ENCODE measurements at regions not wholly inside any gene's neighbourhood (a gene's known extent, or its start where the extent isn't known, plus 50 kb on each side); places are given as distances from the start of the nearest gene placed in this dataset.

DNA sequence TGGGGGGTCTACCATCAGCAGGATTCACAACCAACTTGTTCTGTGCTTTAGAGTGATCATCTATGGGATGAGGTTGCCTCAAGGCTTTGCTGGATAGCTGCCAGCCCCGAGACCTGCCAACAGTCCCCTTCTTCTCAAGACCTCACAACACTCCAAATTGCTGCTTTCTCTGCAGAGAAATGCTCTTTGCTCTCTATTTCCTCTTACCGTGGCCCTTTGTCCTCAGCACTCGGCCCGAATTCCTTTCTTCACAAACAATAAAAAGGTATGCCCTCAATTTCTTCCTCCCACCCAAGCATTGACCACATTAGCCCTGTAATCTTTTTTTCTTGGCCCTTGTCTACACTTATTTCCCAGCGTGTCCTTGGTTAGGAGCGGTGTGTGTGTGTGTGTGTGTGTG lies 147.4 kb upstream of the SNX19 start:
- H3K27me3 ChIP-seq (ENCODE audit: insufficient read depth, low read length), result no peaks in the 10 kb centered on the region
- no peaks in the 10 kb centered on the region for H3K9me3 ChIP-seq (ENCODE audit: insufficient read depth, low read depth, low read length)
- no peak for DNase-seq
- no peak overlapping the region for H3K18ac ChIP-seq (ENCODE audit: low read length)
- H2BK120ac ChIP-seq (ENCODE audit: insufficient read depth, low read length, poor library complexity), result no peak overlapping the region
- H3K4me2 ChIP-seq (ENCODE audit: low read length), result no peak overlapping the region
- H2BK12ac ChIP-seq (ENCODE audit: low read length), result no peak overlapping the region
- no peaks in the 10 kb centered on the region for H3K79me1 ChIP-seq (ENCODE audit: low read length)
- H4K91ac ChIP-seq (ENCODE audit: low read depth, low read length), result no peak overlapping the region
- H3K14ac ChIP-seq (ENCODE audit: low read length), result no peak overlapping the region
- no peak overlapping the region for H3K9ac ChIP-seq (ENCODE audit: low read length)
- H3K79me2 ChIP-seq (ENCODE audit: control insufficient read depth, insufficient read depth, low read length, poor library complexity), result no peaks in the 10 kb centered on the region
- H3K4me1 ChIP-seq (ENCODE audit: control insufficient read depth in 1 of 2, insufficient read depth in 2 of 2, low read length in 2 of 2), result no peaks in the 10 kb centered on the region
- no peak overlapping the region for H3K27ac ChIP-seq (ENCODE audit: low read depth, low read length)
- no peak overlapping the region for H4K8ac ChIP-seq (ENCODE audit: low read depth, low read length)
- WGBS (ENCODE audit: extremely low coverage, insufficient coverage, insufficient read length), result no CpG with 5 or more reads among the region's 6 CpGs
- H3K36me3 ChIP-seq (ENCODE audit: control insufficient read depth in 1 of 2, insufficient read depth in 2 of 2, low read length in 2 of 2), result no peaks in the 10 kb centered on the region
- no peak overlapping the region for H4K12ac ChIP-seq (ENCODE audit: low read depth, low read length)
- no peak overlapping the region for H3K4ac ChIP-seq (ENCODE audit: low read depth, low read length)
- no peak overlapping the region for H2AK5ac ChIP-seq (ENCODE audit: low read length)
- H3K4me3 ChIP-seq (ENCODE audit: low read depth, low read length), result no peak overlapping the region
- H2BK5ac ChIP-seq (ENCODE audit: low read depth, low read length, poor library complexity), result no peak overlapping the region
- H3K23ac ChIP-seq (ENCODE audit: low read length), result no peak overlapping the region
- H2AFZ ChIP-seq (ENCODE audit: insufficient read depth, low read length, poor library complexity), result no peak overlapping the region

DNA sequence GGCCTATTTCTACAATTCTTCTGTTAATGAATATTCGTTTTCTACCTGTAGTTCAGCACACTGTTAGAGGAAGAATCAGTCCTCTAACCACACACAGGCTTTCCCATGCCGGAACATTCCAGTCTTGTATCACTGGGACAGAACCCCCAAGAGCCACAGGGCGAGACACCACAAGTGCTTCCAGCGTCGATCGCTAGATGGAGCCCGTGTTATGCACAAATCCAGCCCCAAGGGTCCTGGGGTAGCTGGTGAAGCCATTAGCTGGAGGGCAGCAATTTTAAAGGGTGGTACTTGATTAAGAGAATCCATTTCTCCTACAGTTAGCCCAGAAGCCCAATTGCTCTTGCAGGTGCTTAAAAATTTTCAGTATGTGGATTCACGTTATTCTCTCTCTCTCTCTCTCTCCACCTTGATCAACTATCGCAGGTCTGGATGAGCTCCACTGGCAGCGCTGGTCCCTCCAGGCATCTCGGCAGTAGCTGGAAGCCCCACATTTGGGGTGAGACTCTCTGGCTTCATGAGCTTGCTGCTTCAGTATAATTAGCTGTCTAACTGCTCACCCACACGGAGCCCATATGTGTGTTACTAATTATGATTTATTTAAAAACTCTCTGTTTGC lies 148.2 kb upstream of the SNX19 start:
- Histone ChIP-seq H2AK5ac (ENCODE audit: low read length) (no peak overlapping the region), H2BK12ac (ENCODE audit: low read length) (no peak overlapping the region), H3K4me3 (ENCODE audit: low read depth, low read length) (no peak overlapping the region), H3K4me1 (ENCODE audit: control insufficient read depth in 1 of 2, insufficient read depth in 2 of 2, low read length in 2 of 2) (no peaks in the 10 kb centered on the region), H3K36me3 (ENCODE audit: control insufficient read depth in 1 of 2, insufficient read depth in 2 of 2, low read length in 2 of 2) (no peaks in the 10 kb centered on the region), H4K91ac (ENCODE audit: low read depth, low read length) (no peak overlapping the region), H4K8ac (ENCODE audit: low read depth, low read length) (no peak overlapping the region), H3K79me2 (ENCODE audit: control insufficient read depth, insufficient read depth, low read length, poor library complexity) (no peaks in the 10 kb centered on the region), H3K9ac (ENCODE audit: low read length) (no peak overlapping the region), H2AFZ (ENCODE audit: insufficient read depth, low read length, poor library complexity) (no peak overlapping the region), H3K79me1 (ENCODE audit: low read length) (no peaks in the 10 kb centered on the region), H3K9me3 (ENCODE audit: insufficient read depth, low read depth, low read length) (peaks cover 1% of the 10 kb centered on the region), H3K14ac (ENCODE audit: low read length) (no peak overlapping the region), H3K4me2 (ENCODE audit: low read length) (no peak overlapping the region), H3K23ac (ENCODE audit: low read length) (no peak overlapping the region), H3K27ac (ENCODE audit: low read depth, low read length) (no peak overlapping the region), H2BK5ac (ENCODE audit: low read depth, low read length, poor library complexity) (no peak overlapping the region), H4K12ac (ENCODE audit: low read depth, low read length) (no peak overlapping the region), H3K4ac (ENCODE audit: low read depth, low read length) (no peak overlapping the region), H3K18ac (ENCODE audit: low read length) (no peak overlapping the region), H3K27me3 (ENCODE audit: insufficient read depth, low read length) (no peaks in the 10 kb centered on the region), H2BK120ac (ENCODE audit: insufficient read depth, low read length, poor library complexity) (no peak overlapping the region)
- WGBS (ENCODE audit: extremely low coverage, insufficient coverage, insufficient read length), result no CpG with 5 or more reads among the region's 12 CpGs
- DNase-seq, result peak; percentile 33 to 69

DNA sequence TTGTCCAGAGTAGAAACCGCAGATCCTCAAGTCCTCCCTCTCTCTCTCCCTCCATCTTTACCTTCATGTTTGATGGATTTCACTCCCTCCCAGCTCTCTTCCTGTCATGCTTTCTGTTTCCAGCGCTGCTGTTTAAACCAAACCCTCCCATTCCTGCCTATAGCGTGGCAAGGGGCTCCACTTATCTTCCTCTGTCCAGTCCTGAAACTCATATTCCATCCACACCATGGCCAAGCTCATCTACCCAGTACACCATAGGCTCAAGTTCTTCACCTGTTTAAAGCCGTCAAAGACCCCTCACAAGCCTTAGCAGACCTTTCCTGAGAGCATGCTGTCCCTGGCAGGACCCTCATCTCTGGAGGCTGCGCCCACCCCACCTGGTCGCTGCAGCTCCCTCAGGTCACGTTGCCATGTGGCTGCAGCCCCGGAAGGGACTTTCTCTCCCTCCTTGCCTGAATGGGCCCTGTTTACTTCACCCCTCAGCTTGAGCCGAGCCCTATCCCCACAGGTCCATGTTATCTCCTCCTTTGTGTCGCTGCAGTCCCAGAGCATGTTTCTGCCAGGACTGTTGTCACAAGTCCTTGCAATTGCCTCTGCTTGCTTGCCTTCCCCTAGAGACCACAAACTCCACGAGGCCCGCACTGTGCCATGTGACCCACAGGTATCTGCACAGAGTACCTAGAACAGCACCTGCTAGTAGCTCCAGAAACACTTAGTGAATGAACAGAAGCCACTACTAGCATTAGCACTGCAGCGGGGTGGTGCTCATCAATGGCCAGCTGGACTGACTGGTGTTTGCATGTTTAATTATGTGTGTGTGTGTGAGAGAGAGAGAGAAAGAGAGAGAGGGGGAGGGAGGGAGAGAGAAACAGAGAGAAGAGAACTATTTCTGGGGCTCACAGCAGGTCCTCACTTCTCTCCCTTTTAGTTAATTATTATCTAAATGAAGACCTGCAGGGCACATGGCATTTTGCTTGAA lies 149.4 kb upstream of the SNX19 start:
- no peak for DNase-seq
- Histone ChIP-seq H4K12ac (ENCODE audit: low read depth, low read length) (no peak overlapping the region), H3K79me1 (ENCODE audit: low read length) (no peaks in the 10 kb centered on the region), H3K14ac (ENCODE audit: low read length) (no peak overlapping the region), H3K79me2 (ENCODE audit: control insufficient read depth, insufficient read depth, low read length, poor library complexity) (no peaks in the 10 kb centered on the region), H3K4me2 (ENCODE audit: low read length) (no peak overlapping the region), H4K8ac (ENCODE audit: low read depth, low read length) (no peak overlapping the region), H3K27ac (ENCODE audit: low read depth, low read length) (no peak overlapping the region), H3K23ac (ENCODE audit: low read length) (no peak overlapping the region), H3K9ac (ENCODE audit: low read length) (no peak overlapping the region), H2AFZ (ENCODE audit: insufficient read depth, low read length, poor library complexity) (no peak overlapping the region), H2BK12ac (ENCODE audit: low read length) (no peak overlapping the region), H2BK120ac (ENCODE audit: insufficient read depth, low read length, poor library complexity) (no peak overlapping the region), H2BK5ac (ENCODE audit: low read depth, low read length, poor library complexity) (no peak overlapping the region), H2AK5ac (ENCODE audit: low read length) (no peak overlapping the region), H3K18ac (ENCODE audit: low read length) (no peak overlapping the region), H3K36me3 (ENCODE audit: control insufficient read depth in 1 of 2, insufficient read depth in 2 of 2, low read length in 2 of 2) (no peaks in the 10 kb centered on the region), H3K4me1 (ENCODE audit: control insufficient read depth in 1 of 2, insufficient read depth in 2 of 2, low read length in 2 of 2) (no peaks in the 10 kb centered on the region), H3K4ac (ENCODE audit: low read depth, low read length) (no peak overlapping the region), H3K9me3 (ENCODE audit: insufficient read depth, low read depth, low read length) (peaks cover 1% of the 10 kb centered on the region), H3K27me3 (ENCODE audit: insufficient read depth, low read length) (no peaks in the 10 kb centered on the region), H3K4me3 (ENCODE audit: low read depth, low read length) (no peak overlapping the region), H4K91ac (ENCODE audit: low read depth, low read length) (no peak overlapping the region)
- no CpG with 5 or more reads among the region's 13 CpGs for whole genome bisulfite sequencing (ENCODE audit: extremely low coverage, insufficient coverage, insufficient read length)

DNA sequence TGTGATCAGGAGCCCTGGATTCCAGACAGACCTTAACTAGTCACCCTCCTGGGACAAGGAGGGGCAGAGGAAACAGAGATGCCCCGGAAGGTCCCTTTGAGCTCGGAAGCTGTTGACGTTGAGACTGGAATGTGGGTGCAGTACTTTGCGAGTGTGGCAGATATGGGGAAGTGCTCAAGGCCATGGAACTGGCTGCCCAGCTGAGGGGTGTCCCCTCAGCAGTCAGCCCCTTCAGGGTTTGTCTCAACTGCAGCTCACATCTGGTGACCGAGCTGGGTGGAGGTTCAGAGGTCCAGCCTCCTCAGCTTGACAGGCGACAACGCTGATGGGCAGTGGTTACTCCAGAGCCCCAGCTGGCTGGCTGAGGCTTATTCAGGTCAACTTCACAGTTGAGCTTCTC lies 150.3 kb upstream of the SNX19 start:
- Histone ChIP-seq H3K14ac (ENCODE audit: low read length) (no peak overlapping the region), H3K9ac (ENCODE audit: low read length) (no peak overlapping the region), H3K18ac (ENCODE audit: low read length) (no peak overlapping the region), H2AFZ (ENCODE audit: insufficient read depth, low read length, poor library complexity) (no peak overlapping the region), H4K12ac (ENCODE audit: low read depth, low read length) (no peak overlapping the region), H2BK5ac (ENCODE audit: low read depth, low read length, poor library complexity) (no peak overlapping the region), H3K79me2 (ENCODE audit: control insufficient read depth, insufficient read depth, low read length, poor library complexity) (no peaks in the 10 kb centered on the region), H3K79me1 (ENCODE audit: low read length) (no peaks in the 10 kb centered on the region), H4K8ac (ENCODE audit: low read depth, low read length) (no peak overlapping the region), H3K4me3 (ENCODE audit: low read depth, low read length) (no peak overlapping the region), H3K27ac (ENCODE audit: low read depth, low read length) (no peak overlapping the region), H3K4me2 (ENCODE audit: low read length) (no peak overlapping the region), H3K9me3 (ENCODE audit: insufficient read depth, low read depth, low read length) (peaks cover 1% of the 10 kb centered on the region), H3K36me3 (ENCODE audit: control insufficient read depth in 1 of 2, insufficient read depth in 2 of 2, low read length in 2 of 2) (no peaks in the 10 kb centered on the region), H3K23ac (ENCODE audit: low read length) (no peak overlapping the region), H2BK120ac (ENCODE audit: insufficient read depth, low read length, poor library complexity) (no peak overlapping the region), H3K4me1 (ENCODE audit: control insufficient read depth in 1 of 2, insufficient read depth in 2 of 2, low read length in 2 of 2) (no peaks in the 10 kb centered on the region), H3K4ac (ENCODE audit: low read depth, low read length) (no peak overlapping the region), H2AK5ac (ENCODE audit: low read length) (no peak overlapping the region), H4K91ac (ENCODE audit: low read depth, low read length) (no peak overlapping the region), H3K27me3 (ENCODE audit: insufficient read depth, low read length) (no peaks in the 10 kb centered on the region), H2BK12ac (ENCODE audit: low read length) (no peak overlapping the region)
- DNase-seq, result no peak
- WGBS (ENCODE audit: extremely low coverage, insufficient coverage, insufficient read length), result no CpG with 5 or more reads among the region's 7 CpGs
